Gastrocnemius medialis (tissue), 4 donors: ENCODE measurements at regions not wholly inside any gene's neighbourhood (a gene's known extent, or its start where the extent isn't known, plus 50 kb on each side); places are given as distances from the start of the nearest gene placed in this dataset.

Source experiments
- POLR2A ChIP-seq, 2 donors: fragments of 450-650 bp; IDR thresholded peaks; one replicate each; pipeline ENCODE4 v1.6.1; 2017; ENCODE audit warnings: antibody characterized with exemption in 2 of 2, mild to moderate bottlenecking in 2 of 2, moderate library complexity in 2 of 2
- TF ChIP-seq, protein P1 (sequence below), 5 experiments: fragments of 450-650 bp in 3 of 5; fragments of 200-600 bp in 2 of 5; sonication (generic) in 2 of 5; IDR thresholded peaks in 4 of 5; conservative IDR thresholded peaks in 1 of 5; 1 replicate in 4 of 5; 2 replicates in 1 of 5; pipeline ENCODE4 v1.5.1; 2016 to 2019; ENCODE audit warnings: antibody characterized with exemption in 5 of 5, mild to moderate bottlenecking in 3 of 5, moderate library complexity in 3 of 5

DNA sequence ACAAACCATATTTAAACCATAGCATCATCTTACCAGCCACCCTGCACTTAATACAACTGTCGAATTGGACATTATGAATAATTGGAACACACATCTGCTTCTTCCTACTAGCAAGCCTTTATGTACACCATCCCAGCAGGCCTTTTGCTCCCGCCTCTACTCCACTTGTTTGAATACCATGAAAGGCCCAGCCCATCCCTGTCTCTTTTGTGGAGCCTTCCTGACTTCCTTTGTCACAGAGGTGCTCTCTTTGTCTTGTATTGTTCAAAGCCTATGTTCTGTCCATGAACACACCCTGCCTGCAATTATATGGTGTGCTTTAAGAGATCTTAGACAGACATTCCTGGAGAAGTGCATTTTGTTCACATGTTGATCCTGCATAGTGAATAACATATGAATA is 465.7 kb downstream of the DIRAS2 start:
- TF ChIP-seq POLR2A (IDR thresholded peaks at IDR 0.05) = no peak
- TF ChIP-seq, protein P1, sequence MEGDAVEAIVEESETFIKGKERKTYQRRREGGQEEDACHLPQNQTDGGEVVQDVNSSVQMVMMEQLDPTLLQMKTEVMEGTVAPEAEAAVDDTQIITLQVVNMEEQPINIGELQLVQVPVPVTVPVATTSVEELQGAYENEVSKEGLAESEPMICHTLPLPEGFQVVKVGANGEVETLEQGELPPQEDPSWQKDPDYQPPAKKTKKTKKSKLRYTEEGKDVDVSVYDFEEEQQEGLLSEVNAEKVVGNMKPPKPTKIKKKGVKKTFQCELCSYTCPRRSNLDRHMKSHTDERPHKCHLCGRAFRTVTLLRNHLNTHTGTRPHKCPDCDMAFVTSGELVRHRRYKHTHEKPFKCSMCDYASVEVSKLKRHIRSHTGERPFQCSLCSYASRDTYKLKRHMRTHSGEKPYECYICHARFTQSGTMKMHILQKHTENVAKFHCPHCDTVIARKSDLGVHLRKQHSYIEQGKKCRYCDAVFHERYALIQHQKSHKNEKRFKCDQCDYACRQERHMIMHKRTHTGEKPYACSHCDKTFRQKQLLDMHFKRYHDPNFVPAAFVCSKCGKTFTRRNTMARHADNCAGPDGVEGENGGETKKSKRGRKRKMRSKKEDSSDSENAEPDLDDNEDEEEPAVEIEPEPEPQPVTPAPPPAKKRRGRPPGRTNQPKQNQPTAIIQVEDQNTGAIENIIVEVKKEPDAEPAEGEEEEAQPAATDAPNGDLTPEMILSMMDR (IDR thresholded peaks at IDR 0.05 in 4 of 5, conservative IDR thresholded peaks at IDR 0.05 in 1 of 5) = no peak
